Suppressor macrophage (primary cell): ENCODE measurements at regions not wholly inside any gene's neighbourhood (a gene's known extent, or its start where the extent isn't known, plus 50 kb on each side); places are given as distances from the start of the nearest gene placed in this dataset.

Experiments
- DNase-seq, 4 experiments: peaks; one replicate each; pipeline ENCODE4 v3.0.0-alpha.2; 2020 to 2022

GRCh38 chr4:86529436-86529835, 64.7 kb upstream of the PTPN13 start:
- no peak for DNase-seq

- no peak for DNase-seq
Observed at GRCh38 chr4:86530183-86530582, 63.9 kb upstream of the PTPN13 start.

- peak in 2 of 4 experiments; percentile 10 to 30 for DNase-seq
Observed at GRCh38 chr4:86531440-86531839, 62.7 kb upstream of the PTPN13 start.

- DNase-seq: no peak
Observed at GRCh38 chr4:86532851-86533250, 61.3 kb upstream of the PTPN13 start.

DNA sequence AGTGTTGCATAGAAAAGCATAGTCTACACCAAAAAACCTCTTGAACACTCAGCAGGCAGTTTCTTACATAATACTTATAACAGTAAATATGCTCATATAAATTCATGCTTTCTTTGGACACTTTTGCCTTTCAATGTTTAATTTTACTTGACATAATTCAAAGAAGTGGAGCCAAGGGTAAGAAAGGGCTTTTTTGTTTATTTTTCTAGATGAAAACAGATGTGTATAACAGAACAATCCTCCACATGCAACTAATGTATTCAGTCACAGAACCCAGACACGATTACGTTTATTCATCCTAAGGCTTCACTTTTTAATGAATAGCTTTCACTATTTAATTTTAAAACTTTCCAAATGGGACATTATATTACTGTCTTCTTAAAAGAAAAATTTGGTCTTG, 58.0 kb upstream of the PTPN13 start:
- no peak for DNase-seq

DNA sequence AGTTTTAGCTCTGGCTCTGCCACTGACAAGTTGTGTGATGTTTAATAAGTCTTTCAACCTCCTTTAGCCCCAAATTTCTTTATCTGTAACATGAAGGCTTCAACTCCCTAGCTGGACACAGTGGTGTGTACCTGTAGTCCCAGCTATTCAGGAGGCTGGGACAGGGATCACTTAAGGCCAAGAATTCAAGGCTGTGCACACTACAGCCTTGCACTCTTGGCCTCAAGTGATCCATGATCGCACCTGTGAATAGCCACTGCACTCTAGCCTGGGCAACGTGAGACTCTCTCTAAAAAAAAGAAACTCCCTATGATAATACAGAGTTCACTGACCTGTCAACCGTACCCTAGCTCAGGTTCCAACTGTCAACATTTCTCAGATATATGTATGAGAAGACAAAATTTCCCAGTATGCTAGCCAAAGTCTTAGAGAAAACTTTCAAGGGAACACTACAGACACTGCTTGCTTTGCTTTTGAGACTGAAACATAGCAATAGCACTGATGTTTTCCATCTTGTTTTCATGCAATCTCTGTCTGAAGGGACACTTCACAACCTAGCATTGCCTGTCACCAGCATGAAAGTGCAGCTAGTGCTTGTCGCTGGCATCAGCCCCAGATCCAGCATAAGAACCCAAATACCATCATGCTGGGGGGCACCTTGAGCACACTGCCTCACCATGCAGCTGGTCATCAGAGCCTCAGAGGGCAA, 51.6 kb upstream of the PTPN13 start:
- no peak for DNase-seq

DNA sequence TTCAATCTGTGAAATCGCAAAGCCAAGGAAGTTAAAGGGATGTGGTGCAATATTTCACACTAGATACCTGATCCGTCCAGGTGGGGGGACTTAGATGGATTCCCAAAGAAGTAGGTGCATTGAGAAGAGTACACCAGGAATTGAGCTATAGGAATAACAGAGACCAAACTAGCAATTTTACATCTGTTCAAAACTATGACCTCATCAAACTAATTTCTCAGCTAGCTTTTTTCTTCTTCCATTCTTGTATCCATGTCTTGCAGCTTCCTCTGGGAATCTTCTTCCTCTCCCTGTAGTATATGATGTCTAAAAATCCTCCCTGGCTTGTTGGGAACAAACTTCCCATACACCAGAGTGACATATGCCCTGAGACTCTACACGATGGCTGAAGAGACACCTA, 51.0 kb upstream of the PTPN13 start:
- no peak for DNase-seq

- peak in 1 of 4 experiments; percentile 11 for DNase-seq
Observed at GRCh38 chr4:86543560-86544309, 50.4 kb upstream of the PTPN13 start.

DNA sequence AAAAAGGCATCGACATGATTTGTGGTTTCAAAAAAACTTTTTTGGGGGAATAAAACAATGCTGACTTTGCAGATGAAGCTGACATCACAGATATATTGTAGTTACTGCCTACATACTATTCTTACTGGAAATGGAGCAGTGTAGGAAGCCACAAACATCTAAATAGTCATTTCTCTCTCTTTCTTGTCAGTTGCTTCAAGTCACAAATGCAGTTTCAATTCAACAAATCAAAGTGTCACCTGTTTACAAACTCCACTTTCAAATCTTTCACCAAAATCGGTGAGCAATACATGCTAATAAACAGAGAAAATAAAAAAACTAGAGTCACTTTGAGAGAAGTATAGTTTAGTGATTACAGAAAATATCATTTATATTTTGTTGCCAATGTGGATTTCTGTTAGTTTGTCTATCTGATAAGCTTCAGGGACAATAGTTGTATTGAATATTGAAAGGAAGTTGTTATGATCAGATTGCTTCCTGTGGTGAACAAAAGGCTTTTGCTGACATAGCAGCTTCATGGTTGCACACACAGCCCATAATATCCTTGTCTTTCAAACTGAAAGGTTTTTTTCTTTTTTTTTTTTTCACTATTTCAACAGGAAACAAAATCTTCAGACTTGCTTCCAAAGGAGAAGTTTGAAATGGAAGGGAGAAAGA, 49.7 kb upstream of the PTPN13 start:
- DNase-seq: no peak
